ENCODE measurements at regions not wholly inside any gene's neighbourhood (a gene's known extent, or its start where the extent isn't known, plus 50 kb on each side); places are given as distances from the start of the nearest gene placed in this dataset.
"Not testable (repeated sequence)": the region's sequence is repeated elsewhere in the genome, so short reads cannot be mapped to it uniquely, and the experiment has no call there.

DNA sequence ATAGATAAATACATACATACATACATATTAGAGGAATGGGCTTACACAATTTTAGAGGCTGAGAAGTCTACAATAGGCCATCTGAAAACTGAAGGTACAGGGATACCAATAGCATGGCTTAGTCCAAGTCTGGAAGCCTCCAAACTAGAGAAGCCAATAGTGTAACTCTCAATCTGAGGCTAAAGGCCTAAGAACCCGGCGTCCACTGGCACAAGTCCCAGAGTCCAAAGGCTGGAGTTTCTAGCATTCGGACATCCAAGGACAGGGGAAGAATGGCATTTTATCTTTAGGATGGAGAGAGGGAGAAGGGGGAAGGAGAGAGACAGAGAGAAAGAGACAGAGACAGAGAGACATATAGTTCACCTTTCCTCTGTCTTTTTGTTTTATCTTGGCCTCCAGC is 63.7 kb upstream of the SYT4 start:
- intact Hi-C loops (cut with micrococcal nuclease): no loop called here

- intact Hi-C loops (cut with micrococcal nuclease): no loop called here
Measured at GRCh38 chr18:43350176-43350575, 72.9 kb upstream of the SYT4 start.

- intact Hi-C loops (cut with micrococcal nuclease): no loop called here
Measured at GRCh38 chr18:43364535-43364934, 87.2 kb upstream of the SYT4 start.

GRCh38 chr18:43367895-43368294 is 90.6 kb upstream of the SYT4 start:
- intact Hi-C loops (cut with micrococcal nuclease): no loop called here

DNA sequence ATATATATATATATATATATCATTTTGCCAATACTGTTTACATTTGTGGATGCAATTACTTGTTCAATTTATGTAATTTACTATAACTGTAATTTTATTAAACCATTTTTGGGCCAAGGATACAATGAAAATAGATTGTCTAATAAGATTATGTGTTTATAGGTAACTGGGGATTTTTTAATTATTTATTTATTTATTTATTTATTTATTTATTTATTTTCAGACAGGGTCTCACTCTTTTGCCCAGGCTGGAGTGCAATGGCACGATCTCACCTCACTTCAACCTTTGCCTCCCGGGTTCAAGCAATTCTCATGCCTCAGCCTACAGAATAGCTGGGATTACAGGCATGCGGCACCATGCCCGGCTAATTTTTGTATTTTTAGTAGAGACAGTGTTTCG is 92.0 kb upstream of the SYT4 start:
- intact Hi-C loops (cut with micrococcal nuclease): not testable (repeated sequence)

DNA sequence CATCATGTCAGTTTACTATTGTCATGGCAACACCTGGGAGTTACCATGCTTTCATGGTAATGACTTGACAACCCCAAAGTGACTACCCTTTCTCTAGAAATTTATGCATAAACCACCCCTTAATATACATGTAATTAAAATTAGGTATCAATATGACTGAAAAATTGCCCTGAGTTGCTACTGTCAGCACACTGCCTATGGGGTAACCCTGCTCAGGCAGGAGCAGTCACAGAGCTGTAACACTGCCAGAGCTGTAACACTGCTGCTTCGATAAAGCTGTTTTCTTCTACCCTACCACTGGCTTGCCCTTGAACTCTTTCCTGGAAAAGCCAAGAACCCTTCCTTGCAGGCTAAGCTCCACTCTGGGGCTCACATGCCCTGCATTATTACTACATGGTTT is 95.5 kb upstream of the SYT4 start:
- intact Hi-C loops (cut with micrococcal nuclease): no loop called here

DNA sequence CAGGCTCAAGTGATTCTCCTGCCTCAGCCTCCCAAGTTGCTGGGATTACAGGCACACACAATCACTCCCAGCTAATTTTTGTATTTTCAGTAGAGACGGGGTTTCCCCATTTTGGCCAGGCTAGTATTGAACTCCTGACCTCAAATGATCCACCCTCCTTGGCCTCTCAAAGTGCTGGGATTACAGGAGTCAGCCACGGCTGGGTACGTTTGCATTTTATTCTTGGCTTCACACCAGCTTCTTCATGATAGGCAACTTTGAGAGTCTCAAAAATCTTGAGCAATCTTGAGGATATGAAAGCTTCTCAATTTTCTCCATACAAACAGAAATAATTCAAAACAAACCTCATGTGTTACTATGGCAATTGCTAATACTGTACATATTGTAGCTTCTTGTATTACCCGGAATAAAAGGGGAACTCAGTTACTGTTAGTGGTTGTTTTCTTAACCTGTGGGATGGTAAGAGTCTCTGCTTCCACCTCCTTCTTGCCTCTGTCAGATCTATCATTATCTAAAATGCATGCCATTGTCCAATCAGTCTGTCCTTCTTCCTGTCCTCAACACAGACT is 102.9 kb upstream of the SYT4 start:
- intact Hi-C loops (cut with micrococcal nuclease): no loop called here

DNA sequence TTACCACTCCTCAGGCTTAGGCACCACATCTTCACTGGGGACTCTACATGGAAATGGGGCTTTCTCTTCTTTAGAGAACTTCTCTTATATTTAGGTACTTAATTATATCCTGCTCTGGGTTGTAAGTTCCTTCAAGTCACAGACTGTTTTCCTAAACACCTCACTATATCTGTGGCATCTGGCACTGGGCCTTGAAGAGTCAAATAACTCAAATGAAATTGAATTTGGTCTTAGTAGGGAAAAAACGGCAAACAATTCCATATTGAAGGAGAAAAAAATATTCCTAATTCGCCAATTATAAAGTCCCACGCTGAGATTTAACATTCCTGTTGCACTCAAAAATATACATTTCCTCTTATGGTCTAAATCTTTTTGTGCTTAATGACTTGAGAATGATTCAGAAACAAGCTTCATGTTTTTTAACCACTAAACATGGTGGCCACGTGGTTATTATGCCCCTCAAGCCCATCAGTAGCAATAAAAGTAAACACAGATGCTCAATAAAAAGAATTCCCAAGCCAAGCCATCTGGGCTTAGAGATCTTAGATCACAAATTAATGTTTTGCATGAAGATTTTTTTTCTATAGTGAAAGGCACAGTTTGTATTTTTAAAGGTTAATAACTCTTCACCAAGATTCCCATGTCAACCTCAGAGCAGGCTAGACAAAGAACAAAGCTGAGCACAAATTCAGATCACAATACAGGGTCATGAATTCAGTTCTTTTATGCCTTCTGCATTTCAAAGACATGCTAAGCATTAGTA is 105.5 kb upstream of the SYT4 start:
- intact Hi-C loops (cut with micrococcal nuclease): no loop called here

- intact Hi-C loops (cut with micrococcal nuclease): no loop called here
Measured at GRCh38 chr18:43389163-43389562, 111.9 kb upstream of the SYT4 start.

GRCh38 chr18:43392168-43392567 is 114.9 kb upstream of the SYT4 start:
- intact Hi-C loops (cut with micrococcal nuclease): no loop called here

GRCh38 chr18:43393174-43393573 is 115.9 kb upstream of the SYT4 start:
- intact Hi-C loops (cut with micrococcal nuclease): no loop called here

DNA sequence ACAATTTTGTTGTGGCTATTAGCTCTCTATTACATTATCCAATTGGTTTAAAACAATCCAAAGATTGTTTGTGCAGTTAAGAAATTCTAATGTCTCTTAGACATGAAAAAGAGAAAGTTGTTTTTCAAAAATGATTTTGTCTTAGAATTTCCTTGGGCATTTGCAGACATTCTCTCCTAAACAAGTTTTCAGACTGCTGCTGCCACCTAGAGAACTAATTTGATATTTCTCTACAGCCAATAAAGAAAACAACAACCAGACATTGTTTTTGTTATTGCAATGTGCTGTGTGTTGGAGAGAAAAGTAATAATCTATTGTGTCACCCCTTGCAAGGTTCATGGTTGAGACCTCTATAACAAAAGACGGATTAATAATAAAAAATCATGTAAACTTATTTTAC is 119.0 kb upstream of the SYT4 start:
- intact Hi-C loops (cut with micrococcal nuclease): no loop called here

DNA sequence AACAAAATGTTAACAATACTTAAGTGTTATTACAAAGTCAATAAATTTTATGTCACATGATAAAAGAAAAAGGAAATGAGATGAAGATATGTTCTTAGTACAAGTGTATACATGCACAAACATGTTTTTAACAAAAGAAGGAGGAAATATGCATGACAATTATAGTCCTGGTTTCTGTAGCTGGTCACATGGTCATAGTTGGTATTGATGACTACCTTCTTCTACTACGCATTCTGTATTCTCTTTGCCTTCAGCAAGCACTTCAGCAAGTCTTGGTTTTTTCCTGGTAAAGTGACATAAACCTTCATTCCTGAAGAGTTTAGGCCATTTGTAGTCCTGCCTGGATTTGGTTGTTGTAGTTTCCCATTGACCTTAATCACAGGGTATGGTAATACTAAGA is 121.3 kb upstream of the SYT4 start:
- intact Hi-C loops (cut with micrococcal nuclease): no loop called here

DNA sequence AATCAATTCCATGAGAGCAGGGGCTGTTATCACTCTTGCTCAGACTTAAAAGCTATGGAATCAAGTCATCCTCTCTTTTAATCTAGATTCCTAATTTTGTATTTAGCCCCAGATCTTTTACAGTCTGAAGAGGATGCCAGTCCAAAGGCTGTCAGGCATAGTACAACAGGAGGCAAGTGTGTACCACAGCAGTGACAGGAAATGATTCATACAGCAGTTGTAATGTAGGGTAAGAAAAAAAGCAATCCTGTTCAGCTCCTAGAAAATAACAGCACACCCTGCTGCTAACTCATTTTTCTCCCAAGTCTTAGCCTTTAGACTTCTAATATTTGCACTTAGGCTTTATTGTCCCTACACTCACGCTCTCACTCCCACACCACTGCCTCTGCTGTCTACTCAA is 127.8 kb upstream of the SYT4 start:
- intact Hi-C loops (cut with micrococcal nuclease): no loop called here

DNA sequence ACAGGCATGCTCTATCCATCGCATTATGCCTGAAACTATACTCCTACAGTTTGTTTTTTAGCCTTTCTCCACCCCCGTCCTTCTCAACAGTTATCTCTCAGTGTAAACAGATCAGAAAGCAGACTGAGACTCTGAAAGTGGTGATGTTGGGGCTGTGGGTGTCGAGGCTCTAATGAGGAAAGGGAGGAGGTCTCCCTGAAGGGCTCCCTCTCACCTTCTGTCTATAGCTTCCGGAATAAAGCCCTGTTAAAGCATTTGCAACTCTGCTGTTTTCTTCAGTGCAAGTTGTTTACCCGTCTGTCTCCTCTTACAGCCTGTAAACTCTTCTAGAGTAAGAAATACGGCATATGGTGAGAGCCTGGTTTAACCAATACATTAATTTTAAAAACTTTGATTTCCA is 136.7 kb upstream of the SYT4 start:
- intact Hi-C loops (cut with micrococcal nuclease): no loop called here

DNA sequence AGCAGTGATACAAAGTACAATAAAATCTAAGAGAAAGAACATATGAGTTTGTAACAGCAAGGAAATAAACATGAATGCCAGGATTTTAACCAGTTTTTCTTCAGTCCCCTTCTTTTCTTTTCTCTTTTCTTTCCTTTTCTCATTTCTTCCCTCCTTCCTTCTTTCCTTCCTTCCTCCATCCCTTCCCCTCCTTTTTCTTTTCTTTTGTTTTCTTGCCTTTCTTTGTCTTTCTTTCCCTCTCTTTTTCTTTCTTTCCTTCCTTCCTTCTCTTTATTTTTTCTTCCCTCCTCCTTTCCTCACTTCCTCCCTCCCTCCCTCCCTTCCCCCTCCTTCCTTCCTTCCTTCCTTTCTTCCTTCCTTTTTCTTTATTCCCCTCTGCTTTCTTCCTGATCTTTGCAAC is 142.8 kb upstream of the SYT4 start:
- intact Hi-C loops (cut with micrococcal nuclease): no loop called here

- intact Hi-C loops (cut with micrococcal nuclease): no loop called here
Measured at GRCh38 chr18:43420950-43421349, 143.7 kb upstream of the SYT4 start.

- intact Hi-C loops (cut with micrococcal nuclease): no loop called here
Measured at GRCh38 chr18:43422518-43422917, 145.2 kb upstream of the SYT4 start.

GRCh38 chr18:43435851-43436250 is 158.6 kb upstream of the SYT4 start:
- intact Hi-C loops (cut with micrococcal nuclease): no loop called here

DNA sequence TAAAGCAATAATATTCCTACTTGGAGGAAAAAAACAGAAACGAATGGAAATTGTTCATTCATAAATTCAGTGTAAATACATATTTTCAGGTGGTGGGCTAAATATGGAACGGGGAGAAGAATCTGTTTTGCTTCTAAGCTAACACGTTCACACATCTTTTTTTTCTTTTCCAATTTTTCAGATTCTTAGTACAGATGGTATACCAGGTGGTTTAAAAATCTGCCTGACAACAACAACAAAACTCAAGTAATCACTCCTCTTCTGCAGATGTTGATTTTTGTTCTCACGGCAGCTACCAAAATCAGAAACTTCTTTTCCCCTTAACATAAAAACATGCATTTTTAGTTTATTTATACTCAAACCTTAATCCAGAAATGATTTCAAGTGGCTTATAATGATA is 164.8 kb upstream of the SYT4 start:
- intact Hi-C loops (cut with micrococcal nuclease): no loop called here

DNA sequence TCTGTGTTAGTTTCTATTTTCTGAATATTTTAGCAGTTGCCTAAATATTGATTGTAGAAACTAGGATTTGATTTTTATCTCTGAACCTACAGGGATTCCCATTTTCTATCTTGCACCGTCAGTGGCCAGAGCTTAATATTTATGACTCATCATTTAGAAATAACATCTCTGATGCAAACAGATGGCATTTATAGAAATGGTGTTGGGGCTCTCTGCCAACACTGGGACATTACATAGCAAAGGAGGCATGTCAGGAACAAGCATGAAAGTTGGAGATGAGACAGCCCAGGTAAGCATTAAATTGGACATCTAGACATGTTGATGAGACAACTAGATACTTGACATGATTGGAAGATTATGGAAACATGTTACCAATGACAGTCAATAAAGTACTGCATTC is 165.3 kb upstream of the SYT4 start:
- intact Hi-C loops (cut with micrococcal nuclease): no loop called here

DNA sequence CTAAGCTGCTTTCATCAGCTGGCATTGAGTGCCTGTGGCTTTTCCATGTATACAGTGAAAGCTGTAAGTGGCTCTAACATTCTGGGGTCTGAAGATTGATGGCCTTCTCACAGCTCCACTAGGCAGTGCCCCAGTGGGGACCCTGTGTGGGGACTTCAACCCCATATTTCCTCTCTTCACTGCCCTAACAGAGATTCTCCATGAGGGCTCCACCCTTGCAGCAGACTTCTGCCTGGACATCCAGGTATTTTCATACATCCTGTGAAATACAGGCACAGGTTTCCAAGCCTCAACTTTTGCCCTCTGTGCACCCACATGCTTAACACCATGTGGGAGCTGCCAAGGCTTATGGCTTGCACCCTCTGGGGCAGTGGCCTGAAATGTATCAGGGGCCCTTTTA is 188.2 kb upstream of the SYT4 start:
- intact Hi-C loops (cut with micrococcal nuclease): no loop called here

- intact Hi-C loops (cut with micrococcal nuclease): no loop called here
Measured at GRCh38 chr18:43471873-43472272, 194.6 kb upstream of the SYT4 start.

GRCh38 chr18:43481069-43481468 is 203.8 kb upstream of the SYT4 start:
- intact Hi-C loops (cut with micrococcal nuclease): no loop called here

All from T-helper 1 cell treated with Interleukin-12 subunit alpha and Interleukin-12 subunit beta and Interleukin-4 antibody, amounts not matched to agents 30 ng/mL and 1 ng/mL, for 36 hours (primary cell).